GM18858 (cell line): ENCODE measurements at regions not wholly inside any gene's neighbourhood (a gene's known extent, or its start where the extent isn't known, plus 50 kb on each side); places are given as distances from the start of the nearest gene placed in this dataset.
A peak's percentile ranks its signal among the peaks of the same experiment; 100 is the strongest.

Experiments
- ATAC-seq: cut with Tn5 transposase; IDR thresholded peaks from one replicate; pipeline ENCODE4 v1.9.1; 2021; ENCODE audit not compliant: unreplicated experiment

- ATAC-seq, result no peak
These were observed 60.1 kb upstream of the DUSP10 start for GRCh38 chr1:221801773-221802516.

- no peak for ATAC-seq
These were observed 59.4 kb upstream of the DUSP10 start for GRCh38 chr1:221801251-221801661.

DNA sequence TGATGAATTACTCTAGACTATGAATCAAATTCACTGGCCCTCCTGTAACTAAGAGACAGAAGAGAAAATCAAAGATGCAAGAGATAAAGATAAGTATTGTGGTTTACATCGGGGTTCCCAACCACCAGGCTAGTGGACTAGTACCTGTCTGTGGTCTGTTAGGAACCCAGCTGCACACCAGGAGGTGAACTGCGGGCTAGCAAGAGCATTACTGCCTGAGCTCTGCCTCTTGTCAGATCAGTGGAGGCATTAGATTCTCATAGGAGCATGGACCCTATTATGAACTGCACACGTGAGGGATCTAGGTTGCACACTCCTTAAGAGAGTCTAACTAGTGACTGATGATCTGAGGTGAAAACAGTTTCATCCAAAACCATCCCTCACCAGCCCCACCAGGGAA is 58.9 kb upstream of the DUSP10 start:
- ATAC-seq, result no peak

- no peak for ATAC-seq
These were observed 55.6 kb upstream of the DUSP10 start for GRCh38 chr1:221797506-221797905.

- no peak for ATAC-seq
These were observed 54.8 kb upstream of the DUSP10 start for GRCh38 chr1:221796700-221797099.

DNA sequence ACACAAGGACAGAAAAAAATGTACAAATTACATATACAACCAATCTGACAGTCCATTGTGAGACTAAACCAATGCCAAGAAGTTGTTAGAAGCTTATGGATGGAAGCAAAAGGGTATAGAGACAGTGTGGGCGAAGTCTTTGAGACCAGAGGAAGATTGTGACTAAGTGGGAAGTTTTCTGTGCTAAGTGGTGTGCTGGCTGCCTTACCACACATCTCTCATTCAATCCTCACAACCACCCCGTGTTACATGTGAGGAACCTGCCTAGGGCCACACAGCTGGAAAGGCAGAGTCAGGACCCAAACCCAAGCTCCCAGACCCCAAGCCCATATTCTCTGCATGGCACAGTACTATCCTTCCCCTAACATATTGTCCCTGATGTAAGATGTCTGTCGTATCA is 53.5 kb upstream of the DUSP10 start:
- no peak for ATAC-seq

DNA sequence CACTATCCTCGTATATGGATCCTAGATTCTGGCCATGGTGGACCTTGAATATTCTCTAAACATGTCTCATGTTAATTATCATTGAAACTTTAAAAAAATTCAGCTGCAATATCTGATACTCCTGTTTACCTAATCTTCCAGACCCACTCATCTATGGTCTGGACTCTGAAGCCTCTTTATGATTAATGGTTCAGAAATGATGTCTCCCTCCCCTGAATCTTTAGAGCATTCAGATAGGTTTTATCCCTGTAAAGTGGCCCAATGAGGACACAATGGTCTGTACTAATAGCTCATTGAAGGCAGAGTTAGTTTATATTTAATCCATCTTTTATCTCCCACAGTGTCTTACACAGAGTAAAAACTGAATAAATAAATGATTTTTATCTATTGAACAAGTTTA is 53.0 kb upstream of the DUSP10 start:
- no peak for ATAC-seq

DNA sequence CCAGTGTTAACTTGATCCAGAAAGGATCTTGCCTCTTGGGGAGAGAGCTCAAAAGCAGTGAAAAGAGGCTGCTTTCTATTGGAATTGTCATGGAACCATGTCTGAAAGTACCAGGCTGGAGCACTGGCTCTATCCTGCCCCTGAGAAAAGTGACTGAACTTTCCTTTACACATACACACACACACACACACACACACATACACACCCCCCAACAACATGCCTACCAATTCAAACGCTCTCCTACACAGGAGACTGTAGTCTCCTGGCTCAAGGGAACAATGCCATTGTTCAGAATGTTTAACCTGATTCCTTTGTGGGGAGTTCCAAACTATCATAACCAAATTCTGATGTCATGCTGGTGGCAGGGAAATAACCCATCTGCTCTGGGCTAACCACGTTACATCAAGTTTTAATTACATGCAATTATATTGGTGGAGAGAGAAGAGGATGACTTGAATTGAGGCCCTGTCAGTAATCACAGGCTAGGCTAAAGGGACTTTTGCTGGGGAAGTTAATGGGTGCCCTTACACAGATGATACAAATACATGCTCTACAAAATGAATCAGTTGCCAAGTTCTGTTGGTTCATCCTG is 52.3 kb upstream of the DUSP10 start:
- ATAC-seq, result peak; percentile 54

- peak; percentile 74 for ATAC-seq
These were observed 51.7 kb upstream of the DUSP10 start for GRCh38 chr1:221793439-221794078.

- ATAC-seq, result no peak
These were observed 50.0 kb upstream of the DUSP10 start for GRCh38 chr1:221791846-221792245.
